Bronchial epithelial cell (primary cell): ENCODE measurements at regions not wholly inside any gene's neighbourhood (a gene's known extent, or its start where the extent isn't known, plus 50 kb on each side); places are given as distances from the start of the nearest gene placed in this dataset.

ENCODE experiments used
- DNase-seq: peaks from one replicate; pipeline ENCODE4 v3.0.0-alpha.2; 2010; ENCODE audit warnings: low read depth
- FAIRE-seq: peaks from 2 replicates; lab custom pipeline; 2011; peaks lifted over from hg19 to GRCh38; lab: Jason Lieb, UNC
- H3K27me3 ChIP-seq: 2 replicates; pipeline ENCODE4 v1.5.1; 2011; ENCODE audit warnings: low read length; ENCODE audit not compliant: control insufficient read depth, insufficient read depth
- H3K36me3 ChIP-seq: 2 replicates; pipeline ENCODE4 v1.5.1; 2011; ENCODE audit warnings: low read length; ENCODE audit not compliant: control insufficient read depth, insufficient read depth
- H3K4me3 ChIP-seq: 2 replicates; pipeline ENCODE4 v1.5.1; 2011; ENCODE audit warnings: mild to moderate bottlenecking, low read depth, low read length, control low read depth
- CTCF ChIP-seq: IDR thresholded peaks from 2 replicates; pipeline ENCODE4 v1.5.1; 2011; ENCODE audit warnings: mild to moderate bottlenecking, moderate library complexity, low read length, control low read depth, inconsistent platforms; ENCODE audit not compliant: insufficient read depth, severe bottlenecking

DNA sequence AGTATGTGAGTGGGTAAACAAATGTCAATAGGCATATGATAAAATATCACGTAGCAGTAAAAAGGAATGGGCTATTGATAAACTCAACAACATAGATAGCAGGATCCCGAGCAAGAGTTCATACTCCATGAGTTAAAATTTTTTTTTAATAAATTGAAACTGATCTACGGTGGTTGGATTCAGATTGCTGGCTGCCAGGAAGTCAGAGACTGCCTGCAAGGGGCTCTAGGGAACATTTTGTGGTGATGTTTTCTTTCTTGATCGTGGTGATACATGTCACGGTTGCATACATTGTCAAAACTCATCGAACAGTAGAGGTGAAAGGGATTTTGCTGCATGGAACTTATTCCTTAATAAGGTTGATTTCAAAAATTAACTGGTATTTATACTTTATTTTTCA lies 62.6 kb upstream of the WNT7B start:
- Histone ChIP-seq H3K36me3 (peaks cover 4% of the 10 kb centered on the region), H3K4me3 (no peak overlapping the region), H3K27me3 (no peaks in the 10 kb centered on the region)
- TF ChIP-seq CTCF = no peak
- FAIRE-seq (no peak), DNase-seq (no peak)

DNA sequence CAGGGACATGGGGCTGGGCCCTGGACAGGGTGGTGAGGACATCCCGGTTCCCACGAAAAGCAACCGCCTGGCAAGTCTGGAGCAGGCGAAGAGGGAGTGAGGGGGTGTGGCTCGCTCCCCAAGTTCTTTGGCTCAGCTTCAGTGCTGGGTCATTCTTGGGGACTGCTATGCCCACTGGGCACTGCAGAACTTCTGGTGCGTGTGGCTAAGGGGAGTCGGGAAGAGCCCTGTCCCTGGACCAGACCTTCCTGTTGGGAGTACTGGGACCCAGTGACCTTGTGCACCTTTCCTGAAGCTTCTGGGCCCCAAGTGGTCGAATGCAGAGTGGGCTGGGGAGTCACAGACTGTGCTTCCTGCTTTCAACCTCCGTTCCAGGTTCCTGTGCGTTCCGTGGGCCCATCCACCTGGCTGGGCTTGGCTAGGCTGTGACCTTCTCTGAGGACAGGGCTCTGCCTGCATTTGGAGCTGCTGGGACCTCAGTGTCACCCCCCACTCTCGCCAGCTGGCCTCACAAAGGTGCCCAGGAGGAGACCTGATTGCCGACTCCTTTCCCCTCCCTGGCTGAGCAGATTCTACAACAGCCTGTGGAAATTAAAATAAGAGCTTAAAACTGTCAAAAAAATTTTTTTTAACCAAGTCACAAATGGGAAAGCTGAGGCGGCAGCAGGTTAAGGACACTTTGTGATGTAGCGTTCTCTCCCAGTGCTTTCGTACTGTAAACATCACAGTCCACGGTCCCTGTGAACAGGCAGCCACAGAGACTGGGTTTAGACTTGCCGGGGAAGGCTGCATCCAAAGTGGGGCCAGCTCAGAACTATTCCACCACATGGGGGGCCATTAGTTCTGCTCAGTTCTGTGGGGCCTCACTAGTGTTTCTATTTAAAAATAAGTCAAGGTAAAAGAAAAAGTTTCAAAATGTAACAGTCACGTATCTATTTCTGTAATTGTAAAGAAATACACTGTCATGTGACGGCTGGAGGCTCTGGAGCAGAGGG lies 63.8 kb upstream of the WNT7B start:
- no peak for FAIRE-seq
- no peaks in the 10 kb centered on the region for H3K27me3 ChIP-seq
- H3K36me3 ChIP-seq = peaks cover 4% of the 10 kb centered on the region
- TF ChIP-seq CTCF = no peak
- H3K4me3 ChIP-seq = no peak overlapping the region
- DNase-seq = no peak

DNA sequence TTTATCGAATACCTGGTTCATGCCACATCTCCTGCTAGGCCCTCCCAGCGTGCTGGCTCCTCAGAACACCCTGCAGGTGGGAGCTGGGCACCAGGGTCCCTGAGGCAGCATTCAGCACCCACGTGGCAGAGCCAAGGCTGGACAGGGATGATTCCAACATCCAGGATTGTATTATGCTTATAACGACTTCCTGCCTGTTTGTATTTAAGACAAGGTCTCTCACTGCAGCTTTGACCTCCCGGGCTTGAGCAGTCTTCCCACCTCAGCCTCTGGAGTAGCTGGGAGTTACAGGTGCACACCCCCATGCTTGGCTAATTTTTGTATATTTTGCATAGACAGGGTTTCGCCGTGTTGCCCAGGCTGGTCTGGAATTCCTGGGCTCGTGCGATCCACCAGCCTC lies 64.7 kb upstream of the WNT7B start:
- FAIRE-seq = no peak
- Histone ChIP-seq H3K36me3 (peaks cover 4% of the 10 kb centered on the region), H3K27me3 (no peaks in the 10 kb centered on the region), H3K4me3 (no peak overlapping the region)
- no peak for DNase-seq
- no peak for TF ChIP-seq CTCF

DNA sequence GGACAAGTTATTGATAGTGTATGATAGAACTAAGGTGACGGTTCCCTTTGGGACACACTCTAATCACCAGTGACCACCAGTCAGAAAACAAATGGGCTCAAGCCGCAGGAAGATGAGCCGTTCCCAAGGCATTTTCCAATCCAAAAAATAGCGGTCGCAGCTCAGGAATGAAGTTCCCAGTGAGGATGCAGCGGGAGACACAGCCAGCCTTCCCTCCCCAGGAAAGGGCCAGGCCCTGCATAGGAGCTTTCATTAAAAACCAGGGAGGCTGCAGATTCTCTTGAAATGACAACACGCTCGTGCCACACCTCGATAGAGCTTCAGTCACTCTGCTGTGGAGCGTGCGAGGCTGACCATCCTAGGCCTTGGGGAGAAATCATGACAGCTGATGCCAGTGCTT lies 65.8 kb upstream of the WNT7B start:
- DNase-seq (no peak), FAIRE-seq (no peak)
- TF ChIP-seq CTCF = no peak
- no peaks in the 10 kb centered on the region for H3K27me3 ChIP-seq
- peaks cover 4% of the 10 kb centered on the region for H3K36me3 ChIP-seq
- no peak overlapping the region for H3K4me3 ChIP-seq

DNA sequence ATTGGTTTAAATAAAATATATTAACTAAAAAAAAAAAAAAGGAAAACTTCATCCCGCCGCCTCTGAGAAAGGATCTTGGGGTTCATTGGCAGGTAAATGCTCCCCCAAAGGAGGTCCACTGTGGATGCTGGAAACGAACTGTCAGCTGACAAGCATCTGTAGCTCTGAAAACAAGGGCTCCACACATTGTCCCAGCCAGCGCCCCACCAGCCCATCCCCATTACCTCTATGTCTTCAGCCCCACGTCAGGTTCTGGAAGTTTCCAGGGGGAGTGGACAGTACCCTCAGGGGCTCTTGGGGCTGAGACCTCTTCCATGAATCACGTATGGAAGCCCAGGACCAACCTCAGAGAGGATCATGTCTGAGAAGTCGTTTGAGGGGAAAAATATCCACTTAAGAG lies 66.4 kb upstream of the WNT7B start:
- no peak for FAIRE-seq
- no peak for DNase-seq
- no peaks in the 10 kb centered on the region for H3K27me3 ChIP-seq
- no peak for TF ChIP-seq CTCF
- peak overlapping the region; percentile 46 for H3K4me3 ChIP-seq
- H3K36me3 ChIP-seq = peaks cover 4% of the 10 kb centered on the region
